H9 (cell line): ENCODE measurements at regions not wholly inside any gene's neighbourhood (a gene's known extent, or its start where the extent isn't known, plus 50 kb on each side); places are given as distances from the start of the nearest gene placed in this dataset.

Source experiments
- DNase-seq: peaks from one replicate; pipeline ENCODE4 v3.0.0-alpha.2; 2017
- H2AFZ ChIP-seq: one replicate; pipeline ENCODE4 v1.6.1; 2013; ENCODE audit warnings: mild to moderate bottlenecking, low read length, control low read depth, moderate library complexity
- H2AK5ac ChIP-seq: 2 replicates; pipeline ENCODE4 v1.6.1; 2013; ENCODE audit warnings: low read length, control low read depth, mixed read lengths; ENCODE audit not compliant: insufficient read length
- H2BK120ac ChIP-seq: one replicate; pipeline ENCODE4 v1.6.1; 2013; ENCODE audit warnings: low read depth, mild to moderate bottlenecking, low read length, control low read depth, inconsistent platforms; ENCODE audit not compliant: poor library complexity, severe bottlenecking
- H2BK12ac ChIP-seq: 2 replicates; pipeline ENCODE4 v1.6.1; 2013; ENCODE audit warnings: low read length, control low read depth, mixed read lengths, low read depth; ENCODE audit not compliant: insufficient read length
- H2BK15ac ChIP-seq: 2 replicates; pipeline ENCODE4 v1.6.1; 2013; ENCODE audit warnings: low read depth, low read length, control low read depth
- H2BK20ac ChIP-seq: one replicate; pipeline ENCODE4 v1.6.1; 2013; ENCODE audit warnings: low read depth, mild to moderate bottlenecking, low read length, control low read depth, inconsistent platforms; ENCODE audit not compliant: poor library complexity, severe bottlenecking
- H2BK5ac ChIP-seq: 2 replicates; pipeline ENCODE4 v1.6.1; 2013; ENCODE audit warnings: low read length, control low read depth, mixed read lengths; ENCODE audit not compliant: insufficient read length
- H3K14ac ChIP-seq: 2 replicates; pipeline ENCODE4 v1.6.1; 2013; ENCODE audit warnings: low read length, control low read depth; ENCODE audit not compliant: insufficient read depth
- H3K18ac ChIP-seq: 2 replicates; pipeline ENCODE4 v1.6.1; 2013; ENCODE audit warnings: low read depth, mild to moderate bottlenecking, mixed read lengths, low read length, control low read depth; ENCODE audit not compliant: insufficient read length
- H3K23ac ChIP-seq: 2 replicates; pipeline ENCODE4 v1.6.1; 2013; ENCODE audit warnings: low read length, control low read depth, mixed read lengths, low read depth; ENCODE audit not compliant: insufficient read length
- H3K23me2 ChIP-seq: 2 replicates; pipeline ENCODE4 v1.6.1; 2013; ENCODE audit warnings: low read depth, mild to moderate bottlenecking, mixed read lengths, low read length, control low read depth; ENCODE audit not compliant: insufficient read length, poor library complexity, severe bottlenecking
- H3K27ac ChIP-seq: 2 replicates; pipeline ENCODE4 v1.5.1; 2013; ENCODE audit warnings: low read length, control low read depth, mixed read lengths, low read depth; ENCODE audit not compliant: insufficient read length
- H3K27me3 ChIP-seq: 2 replicates; pipeline ENCODE4 v1.6.1; 2013; ENCODE audit warnings: low read length, control low read depth, inconsistent platforms; ENCODE audit not compliant: insufficient read depth
- H3K4ac ChIP-seq: 2 replicates; pipeline ENCODE4 v1.6.1; 2013; ENCODE audit warnings: low read depth, mild to moderate bottlenecking, control low read depth, inconsistent platforms, low read length, moderate library complexity
- H3K4me1 ChIP-seq: 2 replicates; pipeline ENCODE4 v1.6.1; 2013; ENCODE audit warnings: low read length, control low read depth, inconsistent platforms; ENCODE audit not compliant: insufficient read depth
- H3K4me2 ChIP-seq: 2 replicates; pipeline ENCODE4 v1.6.1; 2013; ENCODE audit warnings: low read length, control low read depth, mixed read lengths; ENCODE audit not compliant: insufficient read length, insufficient read depth
- H3K56ac ChIP-seq: 2 replicates; pipeline ENCODE4 v1.6.1; 2013; ENCODE audit warnings: low read depth, mild to moderate bottlenecking, mixed read lengths, low read length, control low read depth; ENCODE audit not compliant: insufficient read length
- H3K79me1 ChIP-seq: 2 replicates; pipeline ENCODE4 v1.6.1; 2013; ENCODE audit warnings: low read depth, mild to moderate bottlenecking, moderate library complexity, low read length, control low read depth, inconsistent platforms; ENCODE audit not compliant: insufficient read depth, poor library complexity, severe bottlenecking
- H3K79me2 ChIP-seq: 2 replicates; pipeline ENCODE4 v1.6.1; 2013; ENCODE audit warnings: low read length, control low read depth, inconsistent platforms; ENCODE audit not compliant: insufficient read depth
- H3K9ac ChIP-seq: 2 replicates; pipeline ENCODE4 v1.6.1; 2013; ENCODE audit warnings: low read length, control low read depth, mixed read lengths; ENCODE audit not compliant: insufficient read length; ENCODE audit errors: extremely low read depth
- H3K9me3 ChIP-seq: one replicate; pipeline ENCODE4 v1.6.1; 2013; ENCODE audit warnings: low read depth, low read length, inconsistent platforms; ENCODE audit not compliant: control insufficient read depth
- H3T11ph ChIP-seq: one replicate; pipeline ENCODE4 v1.6.1; 2013; ENCODE audit warnings: mild to moderate bottlenecking, low read length, control low read depth, inconsistent platforms
- H4K20me1 ChIP-seq: one replicate; pipeline ENCODE4 v1.6.1; 2013; ENCODE audit not compliant: control insufficient read depth, insufficient read length, insufficient read depth
- H4K5ac ChIP-seq: 2 replicates; pipeline ENCODE4 v1.6.1; 2013; ENCODE audit warnings: low read depth, mild to moderate bottlenecking, mixed read lengths, low read length, control low read depth; ENCODE audit not compliant: insufficient read length
- H4K8ac ChIP-seq: replicated peaks from 2 replicates; pipeline ENCODE4 v1.6.1; 2013; ENCODE audit warnings: low read length, control low read depth, mixed read lengths, low read depth; ENCODE audit not compliant: insufficient read length
- H4K91ac ChIP-seq: 2 replicates; pipeline ENCODE4 v1.6.1; 2013; ENCODE audit warnings: low read depth, mild to moderate bottlenecking, moderate library complexity, mixed read lengths, low read length, control low read depth; ENCODE audit not compliant: insufficient read length
- H3K27ac Mint-ChIP-seq, 3 experiments: 2 replicates in 2 of 3; 3 replicates in 1 of 3; pipeline ENCODE4 v1.8.0; 2020 to 2021; ENCODE audit warnings: mixed read lengths in 3 of 3, mild to moderate bottlenecking in 1 of 3, moderate library complexity in 1 of 3
- H3K27me3 Mint-ChIP-seq: 2 replicates; pipeline ENCODE4 v1.8.0; 2021; ENCODE audit warnings: low read depth, mild to moderate bottlenecking, moderate library complexity, mixed read lengths
- H3K36me3 Mint-ChIP-seq, 3 experiments: 2 replicates in 2 of 3; 3 replicates in 1 of 3; pipeline ENCODE4 v1.8.0; 2020 to 2021; ENCODE audit warnings: low read depth in 3 of 3, mixed read lengths in 3 of 3; ENCODE audit not compliant: insufficient read depth in 1 of 3
- H3K4me1 Mint-ChIP-seq, 2 experiments: 2 replicates each; pipeline ENCODE4 v1.8.0; 2020; ENCODE audit warnings: mixed read lengths in 2 of 2
- H3K4me3 Mint-ChIP-seq, 2 experiments: 2 replicates in 1 of 2; 3 replicates in 1 of 2; pipeline ENCODE4 v1.8.0; 2020 to 2021; ENCODE audit warnings: mild to moderate bottlenecking in 2 of 2, mixed read lengths in 2 of 2, moderate library complexity in 1 of 2
- H3K9me3 Mint-ChIP-seq, 2 experiments: 2 replicates in 1 of 2; 3 replicates in 1 of 2; pipeline ENCODE4 v1.8.0; 2020; ENCODE audit warnings: mild to moderate bottlenecking in 2 of 2, mixed read lengths in 2 of 2, moderate library complexity in 1 of 2
- WGBS: extraction: QIAGEN DNeasy Blood & Tissue Kit; methylation state at CpG from one replicate; pipeline ENCODE4 v1.1.7; 2013; ENCODE audit warnings: missing lambda C conversion rate, low lambda C conversion rate, mixed read lengths; ENCODE audit not compliant: insufficient read length; ENCODE audit errors: extremely low coverage; 5-methylcytosine and 5-hydroxymethylcytosine counted together
- TF ChIP-seq, protein P1 (sequence below): fragments of 200-600 bp; sonication (generic); conservative IDR thresholded peaks from 3 replicates; pipeline ENCODE4 v1.8.0; 2021; ENCODE audit warnings: antibody characterized with exemption, mild to moderate bottlenecking

DNA sequence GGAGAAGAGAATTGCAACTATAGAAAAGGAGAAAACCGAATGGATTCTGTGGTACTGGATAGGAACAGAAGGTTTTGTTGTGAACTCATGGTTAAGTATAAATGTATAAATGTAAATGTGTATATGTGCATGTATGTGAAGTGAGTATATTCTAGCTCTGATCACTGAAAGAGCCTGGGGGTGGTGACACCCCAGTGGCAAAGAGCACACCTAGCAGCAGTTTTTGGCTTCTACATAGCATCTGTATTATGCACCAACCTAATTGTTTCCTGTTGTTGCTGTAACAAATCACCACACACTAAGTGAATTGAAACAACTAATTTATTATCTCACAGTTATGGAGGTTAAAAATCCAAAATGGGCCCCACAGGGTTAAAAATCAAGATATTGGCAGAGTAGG, 455.4 kb downstream of the RPS24 start:
- H2BK120ac ChIP-seq, result no peak overlapping the region
- peaks cover 35 to 36% of the 10 kb centered on the region in 2 experiments for H3K9me3 Mint-ChIP-seq
- no peak overlapping the region for H3K4me3 Mint-ChIP-seq
- no peak overlapping the region for H2BK20ac ChIP-seq
- DNase-seq, result no peak
- H3K4me1 Mint-ChIP-seq, result no peaks in the 10 kb centered on the region
- H4K8ac ChIP-seq, result no peak overlapping the region
- no peak overlapping the region for H2BK15ac ChIP-seq
- H3K23ac ChIP-seq, result no peak overlapping the region
- H3K36me3 Mint-ChIP-seq, result peaks cover 1 to 33% (median 6%) of the 10 kb centered on the region in 3 experiments; a peak in 4 of 7 replicates
- no peaks in the 10 kb centered on the region for H3K79me2 ChIP-seq
- no peaks in the 10 kb centered on the region for H3K23me2 ChIP-seq
- no peak overlapping the region for H2AK5ac ChIP-seq
- no peaks in the 10 kb centered on the region for H3K4me1 ChIP-seq
- TF ChIP-seq, protein P1, sequence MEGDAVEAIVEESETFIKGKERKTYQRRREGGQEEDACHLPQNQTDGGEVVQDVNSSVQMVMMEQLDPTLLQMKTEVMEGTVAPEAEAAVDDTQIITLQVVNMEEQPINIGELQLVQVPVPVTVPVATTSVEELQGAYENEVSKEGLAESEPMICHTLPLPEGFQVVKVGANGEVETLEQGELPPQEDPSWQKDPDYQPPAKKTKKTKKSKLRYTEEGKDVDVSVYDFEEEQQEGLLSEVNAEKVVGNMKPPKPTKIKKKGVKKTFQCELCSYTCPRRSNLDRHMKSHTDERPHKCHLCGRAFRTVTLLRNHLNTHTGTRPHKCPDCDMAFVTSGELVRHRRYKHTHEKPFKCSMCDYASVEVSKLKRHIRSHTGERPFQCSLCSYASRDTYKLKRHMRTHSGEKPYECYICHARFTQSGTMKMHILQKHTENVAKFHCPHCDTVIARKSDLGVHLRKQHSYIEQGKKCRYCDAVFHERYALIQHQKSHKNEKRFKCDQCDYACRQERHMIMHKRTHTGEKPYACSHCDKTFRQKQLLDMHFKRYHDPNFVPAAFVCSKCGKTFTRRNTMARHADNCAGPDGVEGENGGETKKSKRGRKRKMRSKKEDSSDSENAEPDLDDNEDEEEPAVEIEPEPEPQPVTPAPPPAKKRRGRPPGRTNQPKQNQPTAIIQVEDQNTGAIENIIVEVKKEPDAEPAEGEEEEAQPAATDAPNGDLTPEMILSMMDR, result no peak
- H3K4ac ChIP-seq, result no peak overlapping the region
- no peak overlapping the region for H3K27ac Mint-ChIP-seq
- no peak overlapping the region for H2BK5ac ChIP-seq
- no peak overlapping the region for H3T11ph ChIP-seq
- WGBS, result no CpG with 5 or more reads among the region's 1 CpG
- no peak overlapping the region for H4K91ac ChIP-seq
- H2AFZ ChIP-seq, result no peak overlapping the region
- no peaks in the 10 kb centered on the region for H3K9me3 ChIP-seq
- H3K27me3 ChIP-seq, result no peaks in the 10 kb centered on the region
- H4K20me1 ChIP-seq, result no peaks in the 10 kb centered on the region
- no peak overlapping the region for H3K56ac ChIP-seq
- no peak overlapping the region for H3K14ac ChIP-seq
- H3K27me3 Mint-ChIP-seq, result peaks cover 6% of the 10 kb centered on the region
- H2BK12ac ChIP-seq, result no peak overlapping the region
- H3K79me1 ChIP-seq, result no peaks in the 10 kb centered on the region
- H4K5ac ChIP-seq, result no peak overlapping the region
- no peak overlapping the region for H3K18ac ChIP-seq
- H3K4me2 ChIP-seq, result no peak overlapping the region
- H3K9ac ChIP-seq, result no peak overlapping the region
- no peak overlapping the region for H3K27ac ChIP-seq
